HepG2 (cell line): ENCODE measurements at regions not wholly inside any gene's neighbourhood (a gene's known extent, or its start where the extent isn't known, plus 50 kb on each side); places are given as distances from the start of the nearest gene placed in this dataset.

Source experiments
- ATAC-seq: fragments of 200-7000 bp; cut with Tn5 transposase; 3 replicates; pipeline ENCODE4 v1.9.1; 2020; ENCODE audit warnings: mild to moderate bottlenecking, moderate library complexity
- BruUV-seq: library from RNA; stranded (reverse); fragments of 400-500 nt; replicated peaks from 2 replicates; lab custom pipeline; 2021; lab: Mats Ljungman, UMichigan
- CTCF ChIA-PET: fragments of 300-600 bp; formaldehyde crosslinking; extraction: SDS; loops from one replicate; lab custom pipeline; 2021; ENCODE audit warnings: low total read pairs, inconsistent platforms, low intra/inter-chr PET ratio; lab: Yijun Ruan, JAX
- POLR2A ChIA-PET: fragments of 350-600 bp; sonication (Branson Sonifier 250); formaldehyde crosslinking; loops from one replicate; lab custom pipeline; 2020; ENCODE audit warnings: antibody characterized with exemption, inconsistent platforms; lab: Yijun Ruan, JAX
- DNase-seq: peaks from one replicate; pipeline ENCODE4 v3.0.0-alpha.2; 2015; ENCODE audit warnings: low spot score
- FAIRE-seq: peaks from 3 replicates; lab custom pipeline; 2011; peaks lifted over from hg19 to GRCh38; lab: Jason Lieb, UNC
- H2AFZ ChIP-seq: one replicate; pipeline ENCODE4 v1.6.1; 2011; ENCODE audit warnings: low read length, inconsistent platforms
- H3K27ac ChIP-seq: fragments of 300-600 bp; 3 replicates; pipeline ENCODE4 v1.8.0; 2011; ENCODE audit warnings: mixed run types, mild to moderate bottlenecking, mixed read lengths, low read length, inconsistent platforms; ENCODE audit not compliant: insufficient read depth; ENCODE audit errors: extremely low read length
- H3K27me3 ChIP-seq, 2 experiments: fragments of 200-600 bp in 1 of 2; 2 replicates in 1 of 2; 3 replicates in 1 of 2; pipeline versions ENCODE4 v1.6.0 to v1.8.0; 2011; ENCODE audit warnings: low read length in 2 of 2, mild to moderate bottlenecking in 2 of 2, moderate library complexity in 2 of 2, inconsistent platforms in 1 of 2; ENCODE audit not compliant: insufficient read depth in 2 of 2, control insufficient read depth in 1 of 2
- H3K36me3 ChIP-seq, 2 experiments: fragments of 200-600 bp in 1 of 2; replicated peaks in 1 of 2; 2 replicates in 1 of 2; 3 replicates in 1 of 2; pipeline versions ENCODE4 v1.5.1 to v1.8.0; 2011; ENCODE audit warnings: low read length in 2 of 2, inconsistent platforms in 1 of 2; ENCODE audit not compliant: insufficient read depth in 2 of 2, control insufficient read depth in 1 of 2
- H3K4me1 ChIP-seq: 2 replicates; pipeline ENCODE4 v1.5.1; 2012; ENCODE audit warnings: low read length, inconsistent platforms; ENCODE audit not compliant: insufficient read depth
- H3K4me2 ChIP-seq: 2 replicates; pipeline ENCODE4 v1.6.0; 2011; ENCODE audit warnings: low read depth, low read length, inconsistent platforms
- H3K4me3 ChIP-seq, 3 experiments: fragments of 200-600 bp in 1 of 3; sonication (generic), shearing (Covaris generic) in 1 of 3; replicated peaks in 1 of 3; 2 replicates each; pipeline ENCODE4 v1.5.1; 2011 to 2016; ENCODE audit warnings: low read length in 3 of 3, inconsistent platforms in 2 of 3, low read depth in 2 of 3, mild to moderate bottlenecking in 2 of 3, control low read depth in 1 of 3, mixed read lengths in 1 of 3; ENCODE audit not compliant: insufficient read depth in 1 of 3
- H3K79me2 ChIP-seq: one replicate; pipeline ENCODE4 v1.6.1; 2011; ENCODE audit warnings: low read length, inconsistent platforms; ENCODE audit not compliant: insufficient read depth
- H3K9ac ChIP-seq: 2 replicates; pipeline ENCODE4 v1.6.0; 2011; ENCODE audit warnings: mild to moderate bottlenecking, low read depth, low read length, inconsistent platforms; ENCODE audit not compliant: insufficient read depth
- H3K9me3 ChIP-seq: 2 replicates; pipeline ENCODE4 v1.5.1; 2012; ENCODE audit warnings: mild to moderate bottlenecking, low read length
- H4K20me1 ChIP-seq: 2 replicates; pipeline ENCODE4 v1.6.0; 2011; ENCODE audit warnings: inconsistent platforms, mild to moderate bottlenecking, low read length, moderate library complexity; ENCODE audit not compliant: insufficient read depth
- ESRRA ChIP-seq: sonication (generic); formaldehyde crosslinking; IDR thresholded peaks from 2 replicates; pipeline ENCODE4 v1.5.1; 2020; ENCODE audit warnings: mild to moderate bottlenecking, low read depth, missing genetic modification reagents
- FOXO1 ChIP-seq: sonication (generic); formaldehyde crosslinking; IDR thresholded peaks from 2 replicates; pipeline ENCODE4 v1.4.0; 2020; ENCODE audit warnings: missing genetic modification reagents
- GABPB1 ChIP-seq: IDR thresholded peaks from 2 replicates; pipeline ENCODE4 v1.6.1; 2016; ENCODE audit warnings: mild to moderate bottlenecking, missing genetic modification reagents, moderate library complexity, missing compliant biosample characterization
- KDM4B ChIP-seq: sonication (generic); formaldehyde crosslinking; IDR thresholded peaks from 2 replicates; pipeline ENCODE4 v1.4.0; 2020; ENCODE audit warnings: missing genetic modification reagents
- KLF16 ChIP-seq, 2 experiments: sonication (generic) in 1 of 2; formaldehyde crosslinking in 1 of 2; IDR thresholded peaks; 2 replicates each; pipeline versions ENCODE4 v1.6.1 to v1.8.0; 2016 to 2023; ENCODE audit warnings: missing genetic modification reagents in 2 of 2, missing compliant biosample characterization in 1 of 2
- RARG ChIP-seq: sonication (generic); formaldehyde crosslinking; IDR thresholded peaks from 2 replicates; pipeline ENCODE4 v1.4.0; 2020; ENCODE audit warnings: low read depth, mild to moderate bottlenecking, missing genetic modification reagents
- RBFOX2 ChIP-seq: fragments of 200-400 bp; formaldehyde crosslinking; IDR thresholded peaks from 2 replicates; pipeline ENCODE4 v1.6.1; 2017; ENCODE audit warnings: low read depth, mild to moderate bottlenecking, low read length
- SMAD3 ChIP-seq: sonication (generic); formaldehyde crosslinking; IDR thresholded peaks from 2 replicates; pipeline ENCODE4 v1.4.0; 2020; ENCODE audit warnings: missing genetic modification reagents
- SRSF9 ChIP-seq: fragments of 200-400 bp; formaldehyde crosslinking; IDR thresholded peaks from 2 replicates; pipeline ENCODE4 v1.6.1; 2018; ENCODE audit warnings: borderline replicate concordance, mild to moderate bottlenecking, low read depth, low read length; ENCODE audit not compliant: insufficient read depth, poor library complexity, severe bottlenecking
- THAP11 ChIP-seq: IDR thresholded peaks from 2 replicates; pipeline ENCODE4 v1.6.1; 2016; ENCODE audit warnings: missing biosample characterization, missing genetic modification reagents
- ZBTB21 ChIP-seq: sonication (generic); formaldehyde crosslinking; IDR thresholded peaks from 2 replicates; pipeline ENCODE4 v1.4.0; 2020; ENCODE audit warnings: missing genetic modification reagents
- ZKSCAN5 ChIP-seq: sonication (generic); formaldehyde crosslinking; IDR thresholded peaks from 2 replicates; pipeline ENCODE4 v1.5.1; 2020; ENCODE audit warnings: mild to moderate bottlenecking, missing genetic modification reagents
- ZNF230 ChIP-seq: sonication (generic); formaldehyde crosslinking; IDR thresholded peaks from 2 replicates; pipeline ENCODE4 v1.4.0; 2020; ENCODE audit warnings: mild to moderate bottlenecking, missing genetic modification reagents
- ZNF335 ChIP-seq: sonication (generic); formaldehyde crosslinking; IDR thresholded peaks from 2 replicates; pipeline ENCODE4 v1.4.0; 2020; ENCODE audit warnings: missing genetic modification reagents
- ZNF343 ChIP-seq: sonication (generic); formaldehyde crosslinking; IDR thresholded peaks from 2 replicates; pipeline ENCODE4 v1.4.0; 2020; ENCODE audit warnings: mild to moderate bottlenecking, missing genetic modification reagents
- ZNF567 ChIP-seq: sonication (generic); formaldehyde crosslinking; IDR thresholded peaks from 2 replicates; pipeline ENCODE4 v1.8.1; 2023; ENCODE audit warnings: mild to moderate bottlenecking, missing genetic modification reagents, borderline replicate concordance
- ZNF839 ChIP-seq: sonication (generic); formaldehyde crosslinking; IDR thresholded peaks from 2 replicates; pipeline ENCODE4 v1.4.0; 2020; ENCODE audit warnings: missing genetic modification reagents, mild to moderate bottlenecking, borderline replicate concordance
- ZSCAN9 ChIP-seq: IDR thresholded peaks from 2 replicates; pipeline ENCODE4 v1.6.1; 2016; ENCODE audit warnings: borderline replicate concordance
- WGBS: methylation state at CpG from one replicate; pipeline ENCODE4 v1.1.6; 2017; ENCODE audit warnings: low lambda C conversion rate; 5-methylcytosine and 5-hydroxymethylcytosine counted together
- in situ Hi-C: cut with HindIII; loops from 2 replicates; pipeline ENCODE4 v1.10.0; 2017; ENCODE audit warnings: low pct_unique_long_range_greater_than_20kb; ENCODE audit not compliant: extremely low pct_ligation_motif_present
- intact Hi-C: fragments of 100-400 bp; cut with micrococcal nuclease; formaldehyde crosslinking; loops from one replicate; pipeline ENCODE4 v1.10.0; 2022; ENCODE audit not compliant: unreplicated experiment
- TF ChIP-seq, protein P1 (sequence below): sonication (generic); formaldehyde crosslinking; IDR thresholded peaks from 2 replicates; pipeline ENCODE4 v1.4.0; 2020; ENCODE audit warnings: missing genetic modification reagents, borderline replicate concordance

- in situ Hi-C loops = no loop called here
- Histone ChIP-seq H3K36me3 (no peaks in the 10 kb centered on the region), H3K4me2 (no peak overlapping the region), H3K9me3 (no peaks in the 10 kb centered on the region), H4K20me1 (no peaks in the 10 kb centered on the region), H3K27ac (no peak overlapping the region), H3K9ac (no peak overlapping the region), H2AFZ (no peak overlapping the region), H3K79me2 (no peaks in the 10 kb centered on the region), H3K27me3 (no peaks in the 10 kb centered on the region), H3K4me1 (no peaks in the 10 kb centered on the region), H3K4me3 (no peak overlapping the region)
- ChIA-PET POLR2A (no interaction called here), CTCF (no interaction called here)
- no peak for TF ChIP-seq GABPB1
- FAIRE-seq = no peak
- BruUV-seq = no TSS peak
- intact Hi-C loops = no loop called here
- ATAC-seq = no peak
- 0% methylated on average over 1 of the region's 2 CpGs for whole genome bisulfite sequencing
- no peak for DNase-seq
These were observed 472.4 kb downstream of the ANKRD7 start for GRCh38 chr7:118696879-118697278.

- no peak overlapping the region for H2AFZ ChIP-seq
- no peak for TF ChIP-seq ESRRA (CRISPR knock-in tag)
- TF ChIP-seq, protein P1, sequence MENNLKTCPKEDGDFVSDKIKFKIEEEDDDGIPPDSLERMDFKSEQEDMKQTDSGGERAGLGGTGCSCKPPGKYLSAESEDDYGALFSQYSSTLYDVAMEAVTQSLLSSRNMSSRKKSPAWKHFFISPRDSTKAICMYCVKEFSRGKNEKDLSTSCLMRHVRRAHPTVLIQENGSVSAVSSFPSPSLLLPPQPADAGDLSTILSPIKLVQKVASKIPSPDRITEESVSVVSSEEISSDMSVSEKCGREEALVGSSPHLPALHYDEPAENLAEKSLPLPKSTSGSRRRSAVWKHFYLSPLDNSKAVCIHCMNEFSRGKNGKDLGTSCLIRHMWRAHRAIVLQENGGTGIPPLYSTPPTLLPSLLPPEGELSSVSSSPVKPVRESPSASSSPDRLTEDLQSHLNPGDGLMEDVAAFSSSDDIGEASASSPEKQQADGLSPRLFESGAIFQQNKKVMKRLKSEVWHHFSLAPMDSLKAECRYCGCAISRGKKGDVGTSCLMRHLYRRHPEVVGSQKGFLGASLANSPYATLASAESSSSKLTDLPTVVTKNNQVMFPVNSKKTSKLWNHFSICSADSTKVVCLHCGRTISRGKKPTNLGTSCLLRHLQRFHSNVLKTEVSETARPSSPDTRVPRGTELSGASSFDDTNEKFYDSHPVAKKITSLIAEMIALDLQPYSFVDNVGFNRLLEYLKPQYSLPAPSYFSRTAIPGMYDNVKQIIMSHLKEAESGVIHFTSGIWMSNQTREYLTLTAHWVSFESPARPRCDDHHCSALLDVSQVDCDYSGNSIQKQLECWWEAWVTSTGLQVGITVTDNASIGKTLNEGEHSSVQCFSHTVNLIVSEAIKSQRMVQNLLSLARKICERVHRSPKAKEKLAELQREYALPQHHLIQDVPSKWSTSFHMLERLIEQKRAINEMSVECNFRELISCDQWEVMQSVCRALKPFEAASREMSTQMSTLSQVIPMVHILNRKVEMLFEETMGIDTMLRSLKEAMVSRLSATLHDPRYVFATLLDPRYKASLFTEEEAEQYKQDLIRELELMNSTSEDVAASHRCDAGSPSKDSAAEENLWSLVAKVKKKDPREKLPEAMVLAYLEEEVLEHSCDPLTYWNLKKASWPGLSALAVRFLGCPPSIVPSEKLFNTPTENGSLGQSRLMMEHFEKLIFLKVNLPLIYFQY (CRISPR knock-in tag) = no peak
- TF ChIP-seq ZNF335 = no peak
- TF ChIP-seq RARG (CRISPR knock-in tag) = no peak
- TF ChIP-seq ZBTB21 (CRISPR knock-in tag) = no peak
- TF ChIP-seq ZNF230 (CRISPR knock-in tag) = no peak
- no peak for TF ChIP-seq ZNF839
- no peak for TF ChIP-seq ZKSCAN5 (CRISPR knock-in tag)
- TF ChIP-seq FOXO1 (CRISPR knock-in tag) = no peak
- no peak for TF ChIP-seq THAP11 (CRISPR knock-in tag)
- TF ChIP-seq ZNF343 (CRISPR knock-in tag) = no peak
- no peak for TF ChIP-seq ZNF567 (CRISPR knock-in tag)
- TF ChIP-seq SMAD3 (CRISPR knock-in tag) = no peak
- TF ChIP-seq ZSCAN9 (CRISPR knock-in tag) = no peak
- no peak for TF ChIP-seq SRSF9
- no peak for TF ChIP-seq KLF16 (CRISPR knock-in tag; IDR thresholded peaks at IDR 0.05)
- TF ChIP-seq RBFOX2 = no peak
- no peak for TF ChIP-seq KDM4B (CRISPR knock-in tag)
These were observed 474.7 kb downstream of the ANKRD7 start for GRCh38 chr7:118699222-118699621.

More at GRCh38 chr7:118699222-118699621, 474.7 kb downstream of the ANKRD7 start:
- Histone ChIP-seq H3K27ac (no peak overlapping the region), H4K20me1 (no peaks in the 10 kb centered on the region), H3K9ac (no peak overlapping the region), H3K36me3 (no peaks in the 10 kb centered on the region), H3K79me2 (no peaks in the 10 kb centered on the region), H3K4me2 (no peak overlapping the region), H3K27me3 (no peaks in the 10 kb centered on the region), H3K4me1 (no peaks in the 10 kb centered on the region), H3K4me3 (no peak overlapping the region), H3K9me3 (no peaks in the 10 kb centered on the region)
- WGBS = 0% methylated on average over 4 of the region's 4 CpGs
- FAIRE-seq (no peak), ATAC-seq (no peak), DNase-seq (no peak)
- intact Hi-C loops = no loop called here
- POLR2A ChIA-PET = no interaction called here
- in situ Hi-C loops = no loop called here
- CTCF ChIA-PET = no interaction called here
- BruUV-seq = no TSS peak
